ENCODE measurements at regions not wholly inside any gene's neighbourhood (a gene's known extent, or its start where the extent isn't known, plus 50 kb on each side); places are given as distances from the start of the nearest gene placed in this dataset.

- WGBS, result 95% methylated on average over 7 of the region's 7 CpGs
- no peak for TF ChIP-seq POLR2A (IDR thresholded peaks at IDR 0.05)
- Histone ChIP-seq H3K4me3 (no peak overlapping the region), H3K4me1 (peaks cover 9% of the 10 kb centered on the region), H3K27ac (no peak overlapping the region), H3K36me3 (no peaks in the 10 kb centered on the region), H3K9me3 (no peaks in the 10 kb centered on the region), H3K27me3 (no peaks in the 10 kb centered on the region)
- DNase-seq (ENCODE audit: low spot score in 2 of 2), result no peak
Measured at GRCh38 chr16:65722429-65722828, 600.6 kb upstream of the CDH11 start.

GRCh38 chr16:65717846-65718245, 596.0 kb upstream of the CDH11 start:
- H3K36me3 ChIP-seq, result no peaks in the 10 kb centered on the region
- TF ChIP-seq POLR2A (IDR thresholded peaks at IDR 0.05) (no peak), POLR2AphosphoS5 (IDR thresholded peaks at IDR 0.05) (no peak)
- H3K9me3 ChIP-seq, result no peaks in the 10 kb centered on the region
- H3K4me1 ChIP-seq, result no peaks in the 10 kb centered on the region
- H3K27ac ChIP-seq, result no peak overlapping the region
- no peak for DNase-seq (ENCODE audit: low spot score in 2 of 2)
- no peak overlapping the region for H3K4me3 ChIP-seq
- 69% methylated on average over 3 of the region's 3 CpGs for WGBS
- H3K27me3 ChIP-seq, result no peaks in the 10 kb centered on the region

GRCh38 chr16:65716737-65717700, 595.2 kb upstream of the CDH11 start:
- Histone ChIP-seq H3K36me3 (no peaks in the 10 kb centered on the region), H3K27ac (no peak overlapping the region), H3K9me3 (no peaks in the 10 kb centered on the region), H3K4me3 (no peak overlapping the region), H3K27me3 (no peaks in the 10 kb centered on the region), H3K4me1 (no peaks in the 10 kb centered on the region)
- 42% methylated on average over 8 of the region's 8 CpGs for WGBS
- no peak for TF ChIP-seq CTCF (IDR thresholded peaks at IDR 0.05)
- TF ChIP-seq POLR2A (IDR thresholded peaks at IDR 0.05), result no peak
- TF ChIP-seq POLR2AphosphoS5 (IDR thresholded peaks at IDR 0.05), result no peak
- no peak for TF ChIP-seq EP300 (IDR thresholded peaks at IDR 0.05)
- DNase-seq (ENCODE audit: low spot score in 2 of 2), result no peak

GRCh38 chr16:65713181-65713808, 591.4 kb upstream of the CDH11 start:
- WGBS, result 69% methylated on average over 7 of the region's 7 CpGs
- no peak for DNase-seq (ENCODE audit: low spot score in 2 of 2)

GRCh38 chr16:65710107-65710506, 588.2 kb upstream of the CDH11 start:
- H3K27ac ChIP-seq, result no peak overlapping the region
- H3K27me3 ChIP-seq, result no peaks in the 10 kb centered on the region
- no peaks in the 10 kb centered on the region for H3K9me3 ChIP-seq
- 85% methylated on average over 8 of the region's 8 CpGs for WGBS
- no peaks in the 10 kb centered on the region for H3K36me3 ChIP-seq
- no peaks in the 10 kb centered on the region for H3K4me1 ChIP-seq
- no peak overlapping the region for H3K4me3 ChIP-seq
- DNase-seq (ENCODE audit: low spot score in 2 of 2), result no peak
- TF ChIP-seq CTCF (IDR thresholded peaks at IDR 0.05) (no peak), POLR2AphosphoS5 (IDR thresholded peaks at IDR 0.05) (no peak), POLR2A (IDR thresholded peaks at IDR 0.05) (no peak), EP300 (IDR thresholded peaks at IDR 0.05) (no peak)

More at GRCh38 chr16:65713181-65713808, 591.4 kb upstream of the CDH11 start:
- no peak overlapping the region for H3K27ac ChIP-seq
- no peak for TF ChIP-seq CTCF (IDR thresholded peaks at IDR 0.05)
- TF ChIP-seq POLR2AphosphoS5 (IDR thresholded peaks at IDR 0.05), result no peak
- no peak for TF ChIP-seq POLR2A (IDR thresholded peaks at IDR 0.05)
- TF ChIP-seq EP300 (IDR thresholded peaks at IDR 0.05), result no peak
- no peaks in the 10 kb centered on the region for H3K4me1 ChIP-seq
- H3K9me3 ChIP-seq, result no peaks in the 10 kb centered on the region
- H3K27me3 ChIP-seq, result no peaks in the 10 kb centered on the region
- H3K4me3 ChIP-seq, result no peak overlapping the region
- no peaks in the 10 kb centered on the region for H3K36me3 ChIP-seq

GRCh38 chr16:65704866-65705265, 583.0 kb upstream of the CDH11 start:
- H3K36me3 ChIP-seq, result no peaks in the 10 kb centered on the region
- H3K9me3 ChIP-seq, result no peaks in the 10 kb centered on the region
- H3K4me3 ChIP-seq, result no peak overlapping the region
- no peaks in the 10 kb centered on the region for H3K4me1 ChIP-seq
- H3K27me3 ChIP-seq, result no peaks in the 10 kb centered on the region
- H3K27ac ChIP-seq, result no peak overlapping the region
- DNase-seq (ENCODE audit: low spot score in 2 of 2), result no peak
- TF ChIP-seq EP300 (IDR thresholded peaks at IDR 0.05) (no peak), POLR2AphosphoS5 (IDR thresholded peaks at IDR 0.05) (no peak), CTCF (IDR thresholded peaks at IDR 0.05) (no peak), POLR2A (IDR thresholded peaks at IDR 0.05) (no peak)

Measured in suprapubic skin (tissue), 4 donors.